NCI-H460 (cell line): ENCODE measurements at regions not wholly inside any gene's neighbourhood (a gene's known extent, or its start where the extent isn't known, plus 50 kb on each side); places are given as distances from the start of the nearest gene placed in this dataset.
"Not testable (repeated sequence)": the region's sequence is repeated elsewhere in the genome, so short reads cannot be mapped to it uniquely, and the experiment has no call there.

ENCODE experiments used
- DNase-seq: peaks from one replicate; pipeline ENCODE4 v3.0.0-alpha.2; 2016; ENCODE audit warnings: low read depth; ENCODE audit errors: extremely low read depth

- DNase-seq = no peak
These were observed 146.0 kb upstream of the NUDT12 start for GRCh38 chr5:103708601-103709000.

- no peak for DNase-seq
These were observed 144.5 kb upstream of the NUDT12 start for GRCh38 chr5:103706939-103707682.

GRCh38 chr5:103703617-103704016 is 141.0 kb upstream of the NUDT12 start:
- no peak for DNase-seq

GRCh38 chr5:103693517-103693916 is 130.9 kb upstream of the NUDT12 start:
- no peak for DNase-seq

- no peak for DNase-seq
These were observed 128.1 kb upstream of the NUDT12 start for GRCh38 chr5:103690676-103691075.

GRCh38 chr5:103679873-103680272 is 117.3 kb upstream of the NUDT12 start:
- no peak for DNase-seq

GRCh38 chr5:103676198-103676597 is 113.6 kb upstream of the NUDT12 start:
- not testable (repeated sequence) for DNase-seq

- no peak for DNase-seq
These were observed 112.2 kb upstream of the NUDT12 start for GRCh38 chr5:103674739-103675138.

GRCh38 chr5:103674251-103674650 is 111.7 kb upstream of the NUDT12 start:
- no peak for DNase-seq

DNA sequence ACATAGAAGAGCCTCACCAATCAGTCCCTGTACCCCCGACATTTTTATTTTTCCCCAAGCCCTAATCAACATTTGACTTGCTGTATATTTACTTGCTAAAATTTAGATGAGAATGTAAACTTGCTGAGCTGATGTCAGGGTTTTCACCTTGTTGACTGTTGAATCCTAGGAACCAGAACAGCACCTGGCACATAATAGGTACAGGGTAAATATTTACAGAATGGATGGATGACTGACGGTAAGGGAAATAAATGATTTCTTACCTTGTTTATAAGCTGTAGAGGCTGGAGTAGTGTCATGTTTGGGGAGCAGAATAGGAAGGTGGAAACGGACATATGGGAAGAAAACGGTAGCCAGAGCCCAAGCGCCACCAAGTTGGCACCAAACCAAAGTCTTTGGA is 107.0 kb upstream of the NUDT12 start:
- DNase-seq = no peak

GRCh38 chr5:103668281-103668680 is 105.7 kb upstream of the NUDT12 start:
- DNase-seq = no peak

DNA sequence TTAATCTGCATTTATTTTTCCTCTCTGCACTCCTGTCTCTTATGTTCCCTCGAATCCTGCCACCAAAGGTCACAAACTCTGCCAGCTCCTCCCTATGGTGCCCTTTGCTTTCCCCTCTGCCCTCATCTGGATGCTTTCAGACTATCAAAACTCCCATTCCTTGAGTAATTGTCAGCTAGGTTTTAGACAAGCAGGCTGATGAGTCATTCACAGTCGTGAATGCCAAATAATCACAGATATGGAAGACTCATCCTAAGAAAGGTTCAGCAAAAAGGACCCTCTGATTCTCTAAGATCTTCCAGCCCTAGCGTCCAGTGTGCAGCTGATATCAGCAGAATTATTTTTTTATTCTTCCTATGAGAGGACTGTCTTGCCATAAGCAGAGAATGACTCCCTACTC is 104.5 kb upstream of the NUDT12 start:
- peak; percentile 3 for DNase-seq

- DNase-seq = no peak
These were observed 94.7 kb upstream of the NUDT12 start for GRCh38 chr5:103657301-103657700.

- DNase-seq = no peak
These were observed 85.5 kb upstream of the NUDT12 start for GRCh38 chr5:103648086-103648485.

DNA sequence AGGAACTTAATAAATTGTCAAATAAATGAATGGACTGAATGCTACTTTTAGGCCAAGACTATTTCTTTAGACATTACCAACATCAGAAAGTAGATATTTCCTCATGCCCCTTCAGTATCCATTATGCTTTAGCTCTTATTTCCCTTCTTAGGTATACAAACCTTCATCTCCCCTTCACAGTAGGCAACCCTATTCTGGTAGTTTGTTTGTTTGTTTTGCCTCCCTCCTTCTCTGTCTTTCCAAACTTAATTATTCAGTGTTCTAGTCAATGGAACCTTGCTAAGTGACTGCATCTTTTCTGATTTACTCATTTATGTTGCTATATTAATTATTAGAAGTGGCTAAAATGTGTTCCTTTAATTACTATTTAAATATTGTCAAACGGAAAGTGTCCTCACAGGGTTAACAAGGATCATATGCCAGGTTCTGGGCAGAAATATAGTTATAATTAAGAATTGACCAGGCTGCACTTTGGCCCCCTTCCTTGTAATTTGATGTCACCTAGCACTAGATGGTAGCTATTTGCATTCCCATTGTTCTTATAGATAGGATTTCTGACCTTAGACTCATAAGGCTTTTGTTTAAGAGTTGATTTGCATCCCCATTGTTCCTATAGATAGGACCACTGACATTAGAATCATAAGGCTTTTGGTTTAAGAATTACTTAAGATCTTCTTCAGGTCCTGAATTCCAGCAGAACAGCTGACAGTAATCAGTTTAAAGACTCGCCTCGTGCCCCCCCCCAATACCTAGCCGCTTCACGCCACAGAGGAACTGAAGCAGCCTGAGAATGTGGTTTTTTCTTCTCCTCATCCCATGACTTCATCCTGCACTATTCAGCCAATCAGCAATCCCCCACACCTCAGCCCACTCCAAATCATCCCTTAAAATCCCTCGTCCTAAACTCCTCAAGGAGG is 84.4 kb upstream of the NUDT12 start:
- no peak for DNase-seq

DNA sequence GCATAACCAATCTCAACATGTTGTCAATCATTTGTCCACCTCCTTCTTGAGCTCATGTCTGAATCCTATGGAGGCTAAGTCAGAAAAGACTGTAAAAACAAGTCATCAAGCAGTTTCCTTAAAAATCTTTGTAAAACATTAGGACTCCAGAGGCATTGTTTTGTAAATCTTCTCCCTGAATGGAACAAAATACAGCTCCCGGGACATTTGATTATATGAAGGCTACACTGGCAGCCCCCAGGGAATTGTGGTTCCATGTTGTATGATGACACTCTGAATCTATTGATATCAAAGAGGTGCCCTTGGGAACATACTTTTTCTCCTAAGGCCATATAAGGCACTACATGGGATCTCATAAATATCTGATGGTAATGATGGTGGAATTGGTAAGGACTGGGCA is 83.2 kb upstream of the NUDT12 start:
- DNase-seq = no peak

- no peak for DNase-seq
These were observed 76.4 kb upstream of the NUDT12 start for GRCh38 chr5:103638979-103639378.

DNA sequence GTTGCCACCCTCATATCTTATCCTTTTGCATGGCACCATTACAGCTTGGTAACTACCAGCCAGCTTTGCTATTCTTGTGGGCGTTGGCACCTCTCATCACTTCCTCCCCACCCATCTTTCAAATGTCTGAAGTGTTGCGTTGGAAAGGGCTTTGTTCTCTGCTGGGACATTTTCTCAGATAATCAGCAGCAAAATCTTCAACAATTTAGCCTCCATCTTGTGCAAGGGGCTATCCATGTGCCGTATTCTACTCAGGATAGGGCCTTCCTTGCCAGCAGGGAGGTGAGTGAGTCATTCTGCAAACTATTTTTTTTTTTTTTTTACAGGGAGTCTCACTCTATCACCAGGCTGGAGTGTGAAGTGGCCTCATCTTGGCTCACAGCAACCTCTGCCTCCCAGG is 62.1 kb upstream of the NUDT12 start:
- peak; percentile 19 for DNase-seq

DNA sequence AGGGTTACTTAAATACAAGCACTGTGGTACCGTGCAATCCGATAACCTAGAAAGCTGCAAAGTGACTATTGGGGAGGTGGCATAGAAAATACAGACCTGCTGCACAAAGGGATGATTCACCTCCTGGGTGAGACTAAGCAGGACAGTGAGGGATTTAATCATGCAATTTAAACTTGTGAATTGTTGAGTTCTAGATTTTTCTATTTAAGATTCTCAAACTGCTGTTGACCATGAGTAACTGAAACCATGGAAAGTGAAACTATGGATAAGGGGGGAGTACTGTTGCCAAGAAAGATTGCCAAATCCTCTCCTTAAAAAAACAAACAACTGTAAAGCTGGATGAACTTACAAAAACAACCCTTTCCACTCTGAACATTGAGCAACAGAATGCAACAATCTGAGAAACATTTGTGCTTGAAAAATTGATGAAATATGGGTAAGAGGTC is 61.5 kb upstream of the NUDT12 start:
- peak; percentile 22 for DNase-seq

- no peak for DNase-seq
These were observed 60.8 kb upstream of the NUDT12 start for GRCh38 chr5:103623425-103623824.

- no peak for DNase-seq
These were observed 59.0 kb upstream of the NUDT12 start for GRCh38 chr5:103621548-103621930.
